ENCODE measurements at regions not wholly inside any gene's neighbourhood (a gene's known extent, or its start where the extent isn't known, plus 50 kb on each side); places are given as distances from the start of the nearest gene placed in this dataset.

- Mint-ChIP-seq H3K36me3 (ENCODE audit: unreplicated experiment) (no peaks in the 10 kb centered on the region), H3K27me3 (ENCODE audit: unreplicated experiment) (no peaks in the 10 kb centered on the region), H3K27ac (ENCODE audit: unreplicated experiment) (no peak overlapping the region), H3K4me1 (ENCODE audit: low read depth, unreplicated experiment) (no peaks in the 10 kb centered on the region), H3K9me3 (ENCODE audit: unreplicated experiment) (no peaks in the 10 kb centered on the region), H3K4me3 (ENCODE audit: unreplicated experiment) (no peak overlapping the region)
- no peak for DNase-seq
- TF ChIP-seq, protein P1, sequence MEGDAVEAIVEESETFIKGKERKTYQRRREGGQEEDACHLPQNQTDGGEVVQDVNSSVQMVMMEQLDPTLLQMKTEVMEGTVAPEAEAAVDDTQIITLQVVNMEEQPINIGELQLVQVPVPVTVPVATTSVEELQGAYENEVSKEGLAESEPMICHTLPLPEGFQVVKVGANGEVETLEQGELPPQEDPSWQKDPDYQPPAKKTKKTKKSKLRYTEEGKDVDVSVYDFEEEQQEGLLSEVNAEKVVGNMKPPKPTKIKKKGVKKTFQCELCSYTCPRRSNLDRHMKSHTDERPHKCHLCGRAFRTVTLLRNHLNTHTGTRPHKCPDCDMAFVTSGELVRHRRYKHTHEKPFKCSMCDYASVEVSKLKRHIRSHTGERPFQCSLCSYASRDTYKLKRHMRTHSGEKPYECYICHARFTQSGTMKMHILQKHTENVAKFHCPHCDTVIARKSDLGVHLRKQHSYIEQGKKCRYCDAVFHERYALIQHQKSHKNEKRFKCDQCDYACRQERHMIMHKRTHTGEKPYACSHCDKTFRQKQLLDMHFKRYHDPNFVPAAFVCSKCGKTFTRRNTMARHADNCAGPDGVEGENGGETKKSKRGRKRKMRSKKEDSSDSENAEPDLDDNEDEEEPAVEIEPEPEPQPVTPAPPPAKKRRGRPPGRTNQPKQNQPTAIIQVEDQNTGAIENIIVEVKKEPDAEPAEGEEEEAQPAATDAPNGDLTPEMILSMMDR (IDR thresholded peaks at IDR 0.05; ENCODE audit: partially characterized antibody, unreplicated experiment), result no peak
Observed at GRCh38 chr9:30676651-30677050, 1707.8 kb upstream of the ACO1 start.

GRCh38 chr9:30677221-30677620 lies 1707.2 kb upstream of the ACO1 start:
- no peaks in the 10 kb centered on the region for H3K9me3 Mint-ChIP-seq (ENCODE audit: unreplicated experiment)
- TF ChIP-seq, protein P1 (IDR thresholded peaks at IDR 0.05; ENCODE audit: partially characterized antibody, unreplicated experiment), result no peak
- H3K4me3 Mint-ChIP-seq (ENCODE audit: unreplicated experiment), result no peak overlapping the region
- no peaks in the 10 kb centered on the region for H3K36me3 Mint-ChIP-seq (ENCODE audit: unreplicated experiment)
- H3K4me1 Mint-ChIP-seq (ENCODE audit: low read depth, unreplicated experiment), result no peaks in the 10 kb centered on the region
- no peak for DNase-seq
- H3K27ac Mint-ChIP-seq (ENCODE audit: unreplicated experiment), result no peak overlapping the region
- no peaks in the 10 kb centered on the region for H3K27me3 Mint-ChIP-seq (ENCODE audit: unreplicated experiment)

DNA sequence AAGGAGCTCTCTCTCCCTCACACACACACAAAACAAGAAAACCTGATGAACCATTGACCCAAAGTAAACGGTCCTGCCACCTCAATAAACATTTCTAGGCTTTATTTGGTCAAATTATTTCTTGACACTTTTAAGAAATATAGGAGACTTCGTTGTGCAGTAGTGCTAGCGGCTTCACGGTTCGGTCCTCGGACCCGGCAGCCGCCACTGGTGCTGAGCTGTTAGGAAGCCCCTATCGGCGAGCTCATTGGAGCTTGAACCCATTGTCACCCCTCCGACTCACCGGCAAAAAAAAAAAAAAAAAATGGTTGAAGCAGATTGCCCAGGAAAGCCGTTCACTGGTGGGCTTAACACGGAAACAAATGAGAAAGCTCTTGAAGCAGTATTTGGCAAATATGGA lies 1695.6 kb upstream of the ACO1 start:
- no peak for DNase-seq
- Mint-ChIP-seq H3K36me3 (ENCODE audit: unreplicated experiment) (no peaks in the 10 kb centered on the region), H3K27ac (ENCODE audit: unreplicated experiment) (no peak overlapping the region), H3K27me3 (ENCODE audit: unreplicated experiment) (no peaks in the 10 kb centered on the region), H3K4me1 (ENCODE audit: low read depth, unreplicated experiment) (no peaks in the 10 kb centered on the region), H3K4me3 (ENCODE audit: unreplicated experiment) (no peak overlapping the region), H3K9me3 (ENCODE audit: unreplicated experiment) (no peaks in the 10 kb centered on the region)
- TF ChIP-seq, protein P1 (IDR thresholded peaks at IDR 0.05; ENCODE audit: partially characterized antibody, unreplicated experiment), result no peak

GRCh38 chr9:30697958-30698357 lies 1686.5 kb upstream of the ACO1 start:
- Mint-ChIP-seq H3K4me1 (ENCODE audit: low read depth, unreplicated experiment) (no peaks in the 10 kb centered on the region), H3K27ac (ENCODE audit: unreplicated experiment) (no peak overlapping the region), H3K27me3 (ENCODE audit: unreplicated experiment) (no peaks in the 10 kb centered on the region), H3K9me3 (ENCODE audit: unreplicated experiment) (no peaks in the 10 kb centered on the region), H3K36me3 (ENCODE audit: unreplicated experiment) (no peaks in the 10 kb centered on the region), H3K4me3 (ENCODE audit: unreplicated experiment) (no peak overlapping the region)
- TF ChIP-seq, protein P1 (IDR thresholded peaks at IDR 0.05; ENCODE audit: partially characterized antibody, unreplicated experiment), result no peak
- no peak for DNase-seq

DNA sequence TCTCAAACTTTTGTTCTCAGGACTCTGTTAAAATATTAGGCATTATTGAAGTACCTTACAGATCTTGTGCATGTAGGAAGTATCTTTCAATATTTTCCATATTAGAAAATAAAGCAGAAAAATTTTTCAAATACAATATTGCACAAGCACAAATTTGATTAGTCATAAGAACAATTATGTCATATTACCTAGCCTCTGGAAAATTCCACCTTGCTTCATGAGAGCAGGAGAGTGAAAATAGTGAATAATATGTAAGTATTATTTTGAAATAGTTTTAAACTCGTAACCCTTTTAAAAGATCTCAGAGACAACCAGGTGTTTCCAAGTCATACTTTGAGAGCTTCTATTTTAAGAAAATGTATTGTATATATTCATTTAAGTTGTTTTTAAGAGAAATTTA lies 1672.9 kb upstream of the ACO1 start:
- no peak for DNase-seq
- TF ChIP-seq, protein P1 (IDR thresholded peaks at IDR 0.05; ENCODE audit: partially characterized antibody, unreplicated experiment), result no peak
- Mint-ChIP-seq H3K4me1 (ENCODE audit: low read depth, unreplicated experiment) (no peaks in the 10 kb centered on the region), H3K36me3 (ENCODE audit: unreplicated experiment) (no peaks in the 10 kb centered on the region), H3K27ac (ENCODE audit: unreplicated experiment) (no peak overlapping the region), H3K4me3 (ENCODE audit: unreplicated experiment) (no peak overlapping the region), H3K9me3 (ENCODE audit: unreplicated experiment) (no peaks in the 10 kb centered on the region), H3K27me3 (ENCODE audit: unreplicated experiment) (no peaks in the 10 kb centered on the region)
